ENCODE measurements at regions not wholly inside any gene's neighbourhood (a gene's known extent, or its start where the extent isn't known, plus 50 kb on each side); places are given as distances from the start of the nearest gene placed in this dataset.
A peak's percentile ranks its signal among the peaks of the same experiment; 100 is the strongest.

DNA sequence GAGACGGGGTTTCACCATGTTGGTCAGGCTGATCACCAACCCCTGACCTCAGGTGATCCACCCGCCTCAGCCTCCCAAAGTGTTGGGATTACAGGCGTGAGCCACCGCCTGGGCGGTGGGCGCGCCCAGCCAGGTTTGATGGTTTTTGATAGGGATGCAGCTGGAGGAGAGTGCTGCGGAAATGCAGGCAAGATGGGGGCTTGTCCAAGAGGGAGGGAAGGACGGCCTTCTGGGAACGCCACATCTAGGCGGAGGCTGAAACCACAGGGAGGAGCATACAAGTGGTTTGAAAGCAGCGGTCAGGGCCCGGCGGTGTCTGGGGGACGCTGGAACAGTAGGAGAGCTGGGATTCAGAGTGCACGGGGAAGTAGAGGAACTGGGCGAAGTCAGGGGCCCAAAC is 134.6 kb downstream of the VRK1 start:
- no peak for DNase-seq (ENCODE audit: low read depth)

DNA sequence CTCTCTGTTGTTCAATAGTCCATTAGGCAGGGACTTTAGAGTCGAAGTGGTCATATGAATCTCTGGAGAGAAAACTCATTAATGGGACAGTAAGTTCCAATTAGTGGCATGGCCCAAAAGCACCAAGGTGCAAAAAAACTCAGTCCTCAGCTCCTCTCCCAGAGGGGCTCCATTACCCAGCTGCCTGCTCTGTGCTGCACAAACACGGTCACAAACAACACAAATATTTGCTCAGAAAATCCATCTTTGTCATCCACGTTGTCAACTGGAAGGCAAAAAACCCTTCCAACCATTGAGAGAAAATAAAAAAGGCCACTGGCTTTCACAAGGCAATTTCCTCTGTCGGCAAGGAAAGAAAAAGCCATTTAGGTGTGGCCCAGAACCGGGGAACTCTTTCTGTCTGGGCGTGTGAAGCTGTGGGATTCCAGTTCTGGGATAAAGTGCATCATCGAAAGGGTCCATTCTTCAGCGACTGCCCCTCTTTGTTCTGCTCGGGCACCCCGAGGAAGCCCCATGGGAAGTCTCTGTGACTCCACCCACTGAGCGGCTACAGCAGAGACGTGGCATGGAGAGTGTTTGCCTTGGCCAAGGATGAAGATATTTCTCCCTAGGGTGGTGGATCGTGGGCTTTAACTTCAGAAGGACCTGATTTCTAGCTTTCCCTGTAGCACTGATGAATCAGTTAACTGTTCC is 137.6 kb downstream of the VRK1 start:
- DNase-seq (ENCODE audit: low read depth) = no peak

DNA sequence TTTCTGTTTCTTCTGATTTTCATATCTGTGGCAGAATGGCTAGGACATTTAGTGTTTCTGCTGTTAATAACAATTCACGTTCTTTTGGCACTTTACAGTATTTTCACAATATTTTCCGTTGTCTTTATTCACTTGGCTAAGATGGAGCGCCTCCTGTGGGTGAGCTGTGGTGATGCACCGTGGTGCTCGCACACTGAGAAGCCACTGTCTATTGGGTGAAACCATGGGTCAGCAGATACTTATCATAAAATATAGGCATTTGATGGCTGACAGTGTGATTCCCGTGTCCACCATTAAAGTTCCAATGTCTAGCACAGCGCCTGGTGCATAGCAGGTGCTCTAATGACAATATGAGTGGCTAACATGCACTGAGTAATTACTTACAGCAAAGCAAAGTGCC is 141.8 kb downstream of the VRK1 start:
- no peak for DNase-seq (ENCODE audit: low read depth)

DNA sequence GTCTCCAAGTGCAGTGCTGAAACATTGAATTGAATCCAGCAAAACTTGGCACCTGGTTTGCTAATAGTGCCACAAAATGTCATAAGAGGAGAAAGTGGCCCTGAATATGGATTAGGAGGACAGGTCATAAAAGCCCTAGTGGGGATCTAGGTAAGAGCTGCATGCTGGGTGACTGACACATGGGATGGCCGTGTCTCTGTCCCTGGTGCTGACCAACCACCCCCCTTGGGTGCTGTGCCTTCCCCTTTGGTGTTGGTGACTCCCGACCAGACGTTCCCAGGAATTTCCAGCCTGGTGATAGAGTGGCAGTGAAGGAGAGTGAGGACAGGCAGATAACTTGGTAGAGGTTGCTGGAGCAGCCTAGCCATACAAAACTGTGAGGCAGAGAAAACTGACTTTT is 142.8 kb downstream of the VRK1 start:
- peak; percentile 3 for DNase-seq (ENCODE audit: low read depth)

DNA sequence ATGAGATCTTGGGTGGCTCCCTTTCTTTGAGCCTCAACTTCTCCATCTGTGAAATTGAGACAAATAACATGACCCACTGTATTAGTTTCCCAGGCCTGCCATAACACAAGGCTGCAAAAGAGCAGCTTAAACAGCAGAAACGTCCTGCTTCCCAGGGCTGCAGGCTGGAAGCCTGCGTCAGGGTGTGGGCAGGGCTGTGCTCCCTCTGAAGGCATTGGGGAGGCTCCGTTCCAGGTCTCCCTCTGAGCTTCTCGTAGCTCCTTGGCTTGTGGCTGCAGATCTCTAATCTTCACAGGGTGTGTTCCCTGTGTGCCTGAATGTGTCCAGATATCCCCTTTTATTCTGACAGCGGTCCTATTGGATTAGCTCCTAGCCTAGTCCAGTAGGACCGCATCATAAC is 147.1 kb downstream of the VRK1 start:
- DNase-seq (ENCODE audit: low read depth) = no peak

DNA sequence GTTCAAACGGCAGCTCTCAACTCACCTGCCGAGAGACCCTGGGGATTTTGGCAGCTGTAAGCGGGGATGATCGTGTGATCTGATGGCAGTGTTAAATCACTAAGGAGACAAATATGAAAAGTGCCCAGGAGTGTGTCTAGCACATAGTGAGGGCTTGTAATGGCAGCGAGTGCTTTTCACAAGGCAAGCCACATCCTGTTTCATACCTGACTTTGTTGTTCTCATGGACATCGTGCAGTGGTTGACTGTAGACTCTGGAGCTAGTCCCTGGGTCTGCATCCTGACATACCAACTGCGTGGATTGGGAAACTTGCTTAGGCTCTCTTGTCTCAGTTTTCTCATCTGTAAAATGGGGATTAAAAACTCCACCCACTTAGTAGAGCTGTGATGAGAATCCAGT is 148.5 kb downstream of the VRK1 start:
- no peak for DNase-seq (ENCODE audit: low read depth)

DNA sequence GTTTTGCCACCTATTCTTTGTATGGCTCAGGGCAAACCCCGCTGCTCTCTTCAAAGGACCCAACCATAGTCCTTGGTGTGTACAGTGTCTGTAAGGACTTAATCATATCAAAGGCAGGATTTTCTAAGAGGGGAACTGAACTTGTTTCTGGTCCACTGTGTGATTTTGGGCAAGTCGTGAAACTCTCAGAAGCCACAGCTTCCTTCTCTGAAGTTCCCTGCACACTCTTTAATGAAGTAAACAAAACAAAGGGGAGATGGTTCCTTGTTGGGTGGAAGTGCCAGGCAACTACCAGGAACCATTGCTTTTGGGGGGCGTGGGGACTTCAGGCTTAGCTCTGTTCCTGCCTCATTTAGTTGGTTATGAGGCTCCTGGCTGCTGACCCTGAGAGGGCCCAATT is 152.4 kb downstream of the VRK1 start:
- no peak for DNase-seq (ENCODE audit: low read depth)

DNA sequence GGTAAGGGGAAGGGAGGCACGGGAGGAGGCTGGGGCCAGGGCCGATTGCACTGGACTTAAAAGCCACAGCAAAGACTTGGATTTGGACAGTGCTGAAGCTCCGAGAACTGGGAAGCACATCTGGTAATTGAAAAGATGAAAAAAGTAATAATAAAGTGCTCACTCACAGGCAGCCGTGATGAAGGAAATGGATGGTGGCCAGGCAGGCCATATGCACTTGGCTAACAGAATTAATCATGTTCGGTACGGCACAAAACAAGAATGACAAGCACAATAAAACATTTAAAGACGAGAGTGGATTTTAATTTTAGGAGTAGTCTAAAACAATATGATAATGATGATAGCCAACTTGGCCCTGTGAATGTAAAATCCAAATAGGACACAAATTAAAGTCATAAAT is 154.3 kb downstream of the VRK1 start:
- DNase-seq (ENCODE audit: low read depth) = no peak

DNA sequence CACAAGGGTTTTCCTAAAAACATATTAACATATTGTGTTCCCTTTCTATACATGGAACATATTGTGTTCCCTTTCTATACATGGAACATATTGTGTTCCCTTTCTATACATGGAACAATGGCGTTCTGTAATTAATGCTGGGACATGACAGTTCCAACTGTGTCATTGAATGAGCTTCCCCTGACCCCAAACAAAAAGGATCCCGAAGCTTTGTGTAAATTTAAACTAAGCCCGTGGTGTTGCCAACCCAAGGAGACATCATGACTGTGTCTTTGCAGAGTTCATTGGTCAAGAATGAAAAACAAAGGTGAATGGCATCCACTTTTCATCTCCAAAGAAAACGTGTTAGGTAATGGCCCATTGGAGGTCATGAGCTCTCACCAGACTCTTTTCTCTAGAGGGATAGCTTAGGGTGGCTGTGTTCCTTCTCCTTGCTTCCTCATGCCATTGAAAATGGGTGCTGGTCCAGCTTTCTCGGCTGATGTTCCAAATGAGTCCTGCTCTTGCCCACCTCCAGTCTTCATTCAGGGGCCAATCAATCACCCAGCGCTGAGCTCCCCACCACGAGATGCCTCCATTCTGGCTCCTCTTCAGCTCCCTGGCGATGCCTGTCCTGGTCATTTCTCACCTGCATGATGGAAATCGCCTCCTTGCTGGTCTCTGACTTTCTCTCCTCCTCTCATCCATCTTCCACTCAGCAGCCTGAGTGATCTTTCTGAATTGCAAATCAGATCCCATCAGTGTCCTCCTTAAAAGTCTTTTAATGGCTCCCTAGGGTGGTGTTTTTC is 156.1 kb downstream of the VRK1 start:
- no peak for DNase-seq (ENCODE audit: low read depth)

DNA sequence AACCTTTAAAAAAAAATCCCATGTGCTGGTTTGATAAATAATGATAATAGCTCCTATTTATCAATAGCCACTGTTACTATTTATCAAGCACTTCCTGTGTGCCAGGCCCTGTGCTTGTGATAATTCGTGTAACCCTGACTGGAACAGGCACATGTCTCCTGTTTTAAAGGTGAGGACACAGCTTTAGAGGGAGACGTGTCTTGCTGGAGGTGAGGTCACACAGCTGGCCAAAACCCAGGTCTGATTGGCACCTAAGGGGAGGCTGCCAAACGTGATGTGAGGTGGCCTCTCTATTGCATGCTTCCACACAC is 156.6 kb downstream of the VRK1 start:
- DNase-seq (ENCODE audit: low read depth) = no peak

DNA sequence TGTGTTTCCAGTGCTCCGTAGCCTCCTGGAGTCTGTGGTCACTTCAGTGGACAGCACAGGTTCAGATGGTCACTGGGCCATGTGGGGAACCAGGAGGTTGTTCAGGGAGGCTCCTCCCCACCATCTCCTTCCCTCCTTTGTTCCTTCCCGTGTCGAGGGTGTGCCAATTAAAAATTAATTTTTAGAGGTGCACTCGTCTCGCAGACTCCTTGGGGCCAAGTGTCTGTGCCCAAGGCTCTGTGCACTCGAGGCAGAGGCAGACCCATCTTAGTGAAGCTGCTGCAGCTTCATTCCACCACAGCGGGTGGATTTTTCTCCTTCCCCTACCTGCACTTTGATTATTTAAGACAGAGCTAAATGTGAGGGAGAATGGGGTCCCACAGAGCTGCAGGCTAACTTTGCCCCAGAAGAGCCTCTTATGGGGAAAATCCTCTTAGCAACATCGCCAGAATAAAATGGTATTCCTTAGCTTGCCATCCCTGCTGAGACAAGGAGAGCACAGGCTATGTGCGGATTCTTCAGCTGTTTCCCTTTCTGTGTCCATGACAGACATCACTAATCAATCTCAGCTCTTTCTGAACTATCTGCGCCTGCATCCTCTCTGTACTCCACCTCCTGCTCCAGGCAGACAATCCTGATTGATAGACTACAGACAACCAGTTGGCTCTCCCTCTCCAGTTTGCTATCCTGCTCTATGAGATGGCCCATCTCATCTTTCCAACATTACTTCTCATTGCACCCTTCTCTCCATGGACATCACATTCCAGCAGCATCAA is 159.5 kb downstream of the VRK1 start:
- no peak for DNase-seq (ENCODE audit: low read depth)

DNA sequence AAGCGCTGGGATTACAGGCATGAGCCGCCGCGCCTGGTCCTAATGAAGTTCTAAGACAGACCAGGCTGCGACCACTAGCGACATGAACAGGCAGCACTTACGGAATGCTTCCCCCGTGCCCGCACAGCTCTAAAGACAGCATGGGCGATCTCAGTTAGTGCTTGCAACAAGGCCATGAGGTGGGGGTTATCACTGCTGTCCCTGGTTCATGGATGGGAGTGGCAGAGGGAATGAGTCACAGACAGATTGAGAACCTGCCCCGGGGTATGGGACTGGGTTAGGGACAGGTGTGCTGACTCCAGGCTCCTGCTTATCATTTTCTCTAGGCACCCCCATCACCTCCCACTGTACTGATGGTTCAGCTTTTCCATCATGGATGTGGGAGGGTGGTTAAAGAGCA is 160.9 kb downstream of the VRK1 start:
- no peak for DNase-seq (ENCODE audit: low read depth)

DNA sequence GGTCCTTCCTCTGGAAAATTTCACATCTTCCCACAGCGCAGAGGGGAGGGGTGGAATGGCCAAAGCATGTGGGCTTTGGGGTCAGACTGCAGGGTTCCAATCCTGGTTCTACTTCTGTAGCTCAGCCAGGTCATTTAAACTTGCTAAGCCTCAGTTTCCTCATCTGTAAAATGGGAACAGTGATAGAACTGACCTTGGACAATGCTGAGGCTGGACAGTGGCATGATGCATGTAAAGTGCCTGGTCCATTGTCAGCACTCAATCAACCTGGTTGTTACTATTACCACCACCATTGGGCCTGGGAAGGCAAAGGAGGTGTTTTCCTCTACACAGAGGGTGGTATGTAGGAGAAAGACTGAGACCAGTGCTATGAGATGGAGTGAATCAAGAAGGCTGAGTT is 162.8 kb downstream of the VRK1 start:
- no peak for DNase-seq (ENCODE audit: low read depth)

DNA sequence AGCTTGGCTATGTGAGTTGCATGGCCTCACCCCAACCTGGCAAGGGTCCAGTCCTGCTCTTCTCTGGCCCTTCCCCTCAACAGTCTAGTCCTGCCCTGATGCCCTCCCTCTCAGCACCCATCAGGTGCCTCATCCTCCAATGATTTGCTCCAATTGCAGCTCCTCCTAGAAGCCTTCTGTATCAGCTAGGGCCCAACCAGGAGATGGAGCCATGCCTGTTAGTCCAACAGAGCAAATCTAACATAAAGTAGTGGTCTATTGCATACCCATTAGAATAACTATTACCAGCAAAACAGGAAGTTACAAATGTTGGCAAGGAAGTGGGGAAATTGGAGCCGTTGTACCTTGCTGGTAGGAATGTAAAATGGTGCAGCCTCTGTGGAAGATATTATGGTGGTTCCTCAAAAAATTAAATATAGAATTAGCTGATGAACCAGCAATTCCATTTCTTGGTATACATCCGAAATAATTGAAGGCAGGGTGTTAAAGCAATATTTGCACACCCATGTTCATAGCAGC is 163.5 kb downstream of the VRK1 start:
- DNase-seq (ENCODE audit: low read depth) = no peak

DNA sequence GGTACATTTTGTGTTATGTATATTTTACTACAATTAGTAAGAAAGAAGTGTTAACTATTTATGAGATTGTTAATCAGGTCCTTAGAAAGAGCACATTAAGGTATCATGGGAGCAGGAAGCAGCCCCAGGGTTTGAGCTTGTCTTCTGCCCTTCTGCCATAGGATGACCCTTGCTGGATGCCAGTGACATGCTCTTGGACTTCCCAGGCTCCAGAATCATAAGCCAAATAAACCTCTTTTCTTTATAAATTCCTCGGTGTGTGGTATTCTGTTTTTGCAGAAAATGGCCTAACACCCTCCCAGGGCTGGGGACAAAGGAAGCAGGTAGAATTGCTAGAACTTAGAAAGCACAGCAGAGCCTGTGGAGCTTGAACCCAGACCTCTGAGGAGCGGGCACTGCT is 164.7 kb downstream of the VRK1 start:
- DNase-seq (ENCODE audit: low read depth) = no peak

DNA sequence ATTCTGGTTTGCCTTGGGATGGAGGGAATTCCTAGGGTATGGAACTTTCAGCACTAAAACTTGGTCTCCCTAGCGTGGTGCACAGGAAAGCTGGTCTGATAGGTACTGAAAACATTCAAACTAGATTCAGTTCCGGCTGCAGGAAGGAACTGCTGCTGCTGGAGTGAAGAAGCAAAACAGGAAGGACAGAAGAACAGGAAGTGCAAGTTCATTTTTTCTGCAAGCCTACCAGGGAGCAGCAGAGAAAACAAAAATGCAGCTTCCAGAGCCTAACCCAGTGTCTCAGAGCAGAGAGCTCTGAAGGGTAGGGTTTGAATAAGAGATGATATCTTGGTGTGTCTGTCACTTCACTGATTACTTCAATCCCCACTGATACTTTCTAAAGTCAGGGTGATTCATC is 165.2 kb downstream of the VRK1 start:
- DNase-seq (ENCODE audit: low read depth) = no peak

DNA sequence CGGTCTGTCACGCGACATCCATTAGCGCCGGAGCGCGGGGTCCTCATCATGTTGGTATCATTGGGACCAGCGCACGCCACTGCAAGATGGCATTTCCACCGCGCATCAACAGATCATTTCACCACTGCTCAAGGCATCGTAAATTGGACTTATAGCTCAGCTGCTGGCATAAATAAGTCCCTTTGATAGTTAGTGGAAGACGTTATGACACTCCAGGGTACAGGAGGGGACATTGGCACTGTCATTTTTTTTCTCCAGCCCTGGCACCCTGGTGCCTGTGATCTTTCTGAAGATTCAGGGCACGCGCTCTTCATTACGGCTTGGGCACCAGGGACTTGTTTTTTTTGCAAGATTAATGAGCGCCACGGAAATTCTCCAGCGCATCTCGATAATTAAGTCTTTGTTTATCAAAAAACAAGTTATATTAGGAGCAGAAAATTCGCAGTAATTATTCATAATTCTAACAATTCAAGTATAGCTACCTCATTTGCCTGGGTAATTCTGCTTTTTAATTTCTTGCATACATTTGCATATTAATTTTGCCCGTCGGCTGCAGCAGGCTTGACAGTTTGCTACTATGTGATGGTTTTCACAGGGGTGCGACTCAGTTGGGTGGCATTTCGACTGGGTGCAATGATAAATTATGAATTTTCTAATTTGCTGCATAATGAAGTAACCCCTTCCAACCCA is 167.7 kb downstream of the VRK1 start:
- no peak for DNase-seq (ENCODE audit: low read depth)

DNA sequence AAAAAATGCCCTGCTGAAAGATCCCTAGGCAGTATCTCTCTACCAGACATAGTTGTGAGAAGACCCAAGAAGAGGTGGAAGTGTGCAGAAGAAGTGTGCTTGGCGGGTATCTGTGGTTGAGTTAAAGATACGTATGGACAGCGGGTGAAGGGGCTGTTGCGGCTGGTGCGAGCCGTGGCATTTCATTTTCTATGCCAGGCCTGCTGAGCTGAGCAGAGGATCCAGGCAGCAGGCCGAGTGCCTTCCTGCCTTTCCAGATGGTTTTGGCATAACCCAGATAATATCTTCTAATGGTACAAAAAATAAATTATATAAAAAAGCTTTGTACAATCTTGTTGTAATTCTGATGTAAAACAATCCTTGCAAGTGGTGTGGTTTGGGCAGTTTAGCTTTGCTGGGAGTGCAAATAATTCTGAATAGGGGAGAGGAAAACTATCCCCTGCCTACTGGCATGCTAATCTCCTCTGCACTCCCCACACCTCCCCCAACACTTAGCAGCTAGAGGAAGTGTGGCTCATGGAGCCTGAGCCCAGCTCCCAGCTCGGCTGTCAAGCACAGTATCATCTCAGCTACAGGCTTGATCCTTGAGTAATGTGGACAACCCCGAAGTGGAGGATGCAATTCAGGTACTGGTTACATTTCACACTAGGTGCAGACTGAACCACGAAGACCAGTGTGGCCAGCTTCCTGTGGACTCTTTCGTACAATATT is 168.9 kb downstream of the VRK1 start:
- no peak for DNase-seq (ENCODE audit: low read depth)

DNA sequence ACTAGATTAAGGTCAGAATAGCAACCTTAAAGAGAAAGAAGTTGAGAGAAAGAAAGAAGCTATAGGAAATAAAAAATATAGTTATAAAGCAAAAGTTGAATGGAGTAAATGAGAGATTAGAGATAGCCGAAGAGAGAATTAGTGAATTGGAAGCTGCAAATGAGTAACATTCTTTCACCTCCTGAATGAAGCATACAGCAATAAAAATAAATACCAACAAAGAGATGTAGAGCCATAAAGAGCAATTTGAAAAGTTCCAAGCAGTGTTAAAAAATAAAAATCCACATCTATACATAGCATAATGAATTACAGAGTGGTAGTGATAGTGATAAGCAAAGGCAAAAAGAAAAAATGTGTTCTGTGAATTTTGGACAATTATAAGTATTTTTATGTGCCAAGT is 177.9 kb downstream of the VRK1 start:
- no peak for DNase-seq (ENCODE audit: low read depth)

DNA sequence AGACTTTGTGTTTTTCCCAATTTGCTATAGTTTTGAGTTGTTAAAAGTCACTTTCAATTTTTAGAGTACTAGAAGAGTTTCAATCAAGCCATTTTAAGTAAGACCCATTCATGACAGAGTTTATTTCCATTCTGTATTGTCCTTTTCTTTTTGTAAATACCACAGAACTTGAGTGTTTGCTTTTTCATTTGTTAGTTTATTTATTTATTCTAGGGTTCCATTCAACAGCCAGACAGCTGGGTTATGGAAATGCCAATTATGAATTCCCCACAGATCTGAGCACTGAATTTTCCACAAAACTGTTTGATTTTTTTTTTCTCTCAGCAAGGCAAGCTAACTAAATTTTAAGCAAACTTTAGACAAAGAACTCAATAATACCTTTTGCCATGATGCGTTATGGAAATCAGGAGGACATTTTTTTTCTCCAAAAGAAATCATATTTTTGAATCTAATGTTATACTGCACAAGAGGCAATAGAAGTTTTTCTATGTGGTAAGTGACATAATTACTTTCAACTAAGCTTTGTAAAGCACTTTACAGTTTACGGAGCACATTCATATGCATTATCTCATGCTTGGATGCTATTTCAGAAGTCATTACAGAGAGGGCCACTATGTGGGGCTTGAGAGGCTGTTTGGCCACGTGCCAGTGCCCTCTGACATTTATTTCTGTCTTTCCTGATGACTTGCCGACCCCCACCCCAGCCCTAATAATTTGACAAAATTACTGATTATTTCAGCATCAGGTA is 181.5 kb downstream of the VRK1 start:
- no peak for DNase-seq (ENCODE audit: low read depth)

DNA sequence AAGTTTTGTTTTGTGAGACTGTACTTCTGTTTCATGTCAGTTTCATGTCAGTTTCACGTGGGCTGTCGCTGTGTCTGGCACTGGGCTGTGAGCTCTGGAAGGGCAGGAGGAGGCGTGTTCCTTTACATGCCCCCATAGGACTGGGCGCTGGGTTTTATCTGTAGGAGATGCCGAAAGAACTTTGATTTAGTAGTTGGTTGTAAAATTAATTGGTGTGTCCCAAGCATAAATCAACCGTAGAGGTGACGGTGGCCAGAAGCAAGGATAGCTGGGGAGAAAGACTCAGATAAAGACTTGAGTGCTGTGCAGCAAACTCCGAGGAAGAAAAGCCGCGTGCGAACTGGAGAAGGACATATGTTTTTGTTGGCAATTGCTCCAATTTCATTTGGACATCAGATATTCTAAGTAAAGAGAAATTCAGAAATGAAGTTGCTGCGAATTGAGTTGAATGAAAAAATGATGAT is 182.5 kb downstream of the VRK1 start:
- DNase-seq (ENCODE audit: low read depth) = no peak
